Liver (tissue), 8 donors: ENCODE measurements at regions not wholly inside any gene's neighbourhood (a gene's known extent, or its start where the extent isn't known, plus 50 kb on each side); places are given as distances from the start of the nearest gene placed in this dataset.

Experiments used
- DNase-seq: peaks from one replicate; pipeline ENCODE4 v3.0.0-alpha.2; 2017; ENCODE audit warnings: low spot score
- H3K27ac ChIP-seq, 2 donors: one replicate each; pipeline ENCODE4 v1.7.0; 2013; ENCODE audit warnings: inconsistent platforms in 2 of 2, low read length in 2 of 2, control low read depth in 1 of 2, low read depth in 1 of 2, mild to moderate bottlenecking in 1 of 2
- H3K27me3 ChIP-seq, 4 donors: one replicate each; pipeline versions ENCODE4 v1.6.1 to v1.7.0; 2013; ENCODE audit warnings: low read length in 3 of 4, inconsistent platforms in 1 of 4, mild to moderate bottlenecking in 1 of 4, moderate library complexity in 1 of 4; ENCODE audit not compliant: control insufficient read depth in 4 of 4, insufficient read depth in 4 of 4
- H3K36me3 ChIP-seq, 4 donors: one replicate each; pipeline versions ENCODE4 v1.6.1 to v1.7.0; 2013; ENCODE audit warnings: low read length in 3 of 4, mild to moderate bottlenecking in 3 of 4, low read depth in 1 of 4, moderate library complexity in 1 of 4; ENCODE audit not compliant: control insufficient read depth in 4 of 4, insufficient read depth in 3 of 4
- H3K4me1 ChIP-seq, 4 donors: one replicate each; pipeline versions ENCODE4 v1.6.1 to v1.7.0; 2013; ENCODE audit warnings: low read length in 3 of 4, mild to moderate bottlenecking in 3 of 4, moderate library complexity in 1 of 4; ENCODE audit not compliant: control insufficient read depth in 4 of 4, insufficient read depth in 4 of 4
- H3K4me3 ChIP-seq, 3 donors: one replicate each; pipeline versions ENCODE4 v1.6.1 to v1.7.0; 2013; ENCODE audit warnings: low read length in 3 of 3, control low read depth in 1 of 3, low read depth in 1 of 3, mild to moderate bottlenecking in 1 of 3
- H3K9ac ChIP-seq, 2 donors: one replicate each; pipeline ENCODE4 v1.7.0; 2013; ENCODE audit warnings: low read length in 2 of 2, mild to moderate bottlenecking in 2 of 2, moderate library complexity in 2 of 2, control low read depth in 1 of 2, low read depth in 1 of 2
- H3K9me3 ChIP-seq, 4 donors: one replicate each; pipeline versions ENCODE4 v1.6.1 to v1.7.0; 2013; ENCODE audit warnings: low read length in 3 of 4; ENCODE audit not compliant: control insufficient read depth in 4 of 4
- EGR1 ChIP-seq, 2 donors: IDR thresholded peaks; 2 replicates each; pipeline ENCODE4 v1.6.1; 2016 to 2018; ENCODE audit warnings: antibody characterized with exemption in 2 of 2, low read depth in 2 of 2
- FOXA1 ChIP-seq: IDR thresholded peaks from 2 replicates; pipeline ENCODE4 v1.6.1; 2016; ENCODE audit warnings: antibody characterized with exemption
- FOXA2 ChIP-seq: IDR thresholded peaks from 2 replicates; pipeline ENCODE4 v1.6.1; 2016; ENCODE audit warnings: antibody characterized with exemption
- GABPA ChIP-seq, 2 donors: IDR thresholded peaks in 1 of 2; conservative IDR thresholded peaks in 1 of 2; 2 replicates each; pipeline ENCODE4 v1.6.1; 2016; ENCODE audit warnings: antibody characterized with exemption in 2 of 2, mild to moderate bottlenecking in 1 of 2, moderate library complexity in 1 of 2
- HNF4A ChIP-seq, 2 donors: conservative IDR thresholded peaks; 2 replicates each; pipeline ENCODE4 v1.6.1; 2016; ENCODE audit warnings: antibody characterized with exemption in 2 of 2, mild to moderate bottlenecking in 2 of 2
- HNF4G ChIP-seq: IDR thresholded peaks from 2 replicates; pipeline ENCODE4 v1.6.1; 2016; ENCODE audit warnings: antibody characterized with exemption
- JUND ChIP-seq, 2 donors: IDR thresholded peaks; 2 replicates each; pipeline ENCODE4 v1.6.1; 2016; ENCODE audit warnings: antibody characterized with exemption in 2 of 2
- MAX ChIP-seq: IDR thresholded peaks from 2 replicates; pipeline ENCODE4 v1.6.1; 2016; ENCODE audit warnings: antibody characterized with exemption
- NR2F2 ChIP-seq: IDR thresholded peaks from 2 replicates; pipeline ENCODE4 v1.6.1; 2016; ENCODE audit warnings: antibody characterized with exemption
- RAD21 ChIP-seq, 2 donors: IDR thresholded peaks; 2 replicates each; pipeline ENCODE4 v1.6.1; 2016; ENCODE audit warnings: antibody characterized with exemption in 2 of 2, mild to moderate bottlenecking in 2 of 2
- RXRA ChIP-seq, 2 donors: IDR thresholded peaks; 2 replicates each; pipeline ENCODE4 v1.6.1; 2017 to 2018; ENCODE audit warnings: antibody characterized with exemption in 2 of 2, mild to moderate bottlenecking in 1 of 2
- SP1 ChIP-seq: IDR thresholded peaks from 2 replicates; pipeline ENCODE4 v1.6.1; 2018; ENCODE audit warnings: antibody characterized with exemption, mild to moderate bottlenecking
- TAF1 ChIP-seq: conservative IDR thresholded peaks from 2 replicates; pipeline ENCODE4 v1.6.1; 2016; ENCODE audit warnings: antibody characterized with exemption, mild to moderate bottlenecking
- YY1 ChIP-seq: IDR thresholded peaks from 2 replicates; pipeline ENCODE4 v1.6.1; 2016; ENCODE audit warnings: antibody characterized with exemption, mild to moderate bottlenecking
- ZBTB33 ChIP-seq: IDR thresholded peaks from 2 replicates; pipeline ENCODE4 v1.6.1; 2016; ENCODE audit warnings: antibody characterized with exemption
- WGBS: extraction: QIAGEN DNeasy Blood & Tissue Kit; methylation state at CpG from one replicate; pipeline ENCODE4 v1.1.7; 2013; 5-methylcytosine and 5-hydroxymethylcytosine counted together
- TF ChIP-seq, protein P1 (sequence below): fragments of 150-350 bp; IDR thresholded peaks from 2 replicates; pipeline ENCODE4 v1.5.1; 2017; ENCODE audit warnings: improper control_type of control experiment, low read depth, low read length; ENCODE audit not compliant: missing input control
- TF ChIP-seq, protein P2 (sequence below): IDR thresholded peaks from 2 replicates; pipeline ENCODE4 v1.6.1; 2016; ENCODE audit warnings: antibody characterized with exemption
- TF ChIP-seq, protein P3 (sequence below): IDR thresholded peaks from 2 replicates; pipeline ENCODE4 v1.6.1; 2016; ENCODE audit warnings: antibody characterized with exemption, mild to moderate bottlenecking
- donor health status: healthy.
- donor health status: healthy.
- donor health status: healthy.
- donor health status: healthy.
- donor health status: healthy.

DNA sequence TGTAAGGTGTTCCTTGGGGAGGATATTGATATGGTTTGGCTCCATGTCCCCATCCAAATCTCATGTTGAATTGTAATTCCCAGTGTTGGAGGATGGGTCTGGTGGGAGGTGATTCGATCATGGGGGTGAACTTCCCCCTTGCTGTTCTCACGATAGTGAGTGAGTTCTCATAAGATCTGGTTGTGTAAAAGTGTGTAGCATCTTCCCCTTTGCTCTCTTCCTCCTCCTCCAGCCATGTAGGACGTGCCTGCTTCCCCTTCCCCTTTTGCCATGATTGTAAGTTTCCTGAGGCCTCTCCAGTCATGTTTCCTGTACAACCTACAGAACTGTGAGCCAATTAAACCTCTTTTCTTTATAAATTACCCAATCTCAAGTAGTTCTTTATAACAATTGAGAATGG, 458.7 kb downstream of the LPIN1 start:
- DNase-seq: no peak
- no peak overlapping the region for H3K27ac ChIP-seq
- H3K9ac ChIP-seq: no peak overlapping the region
- no peaks in the 10 kb centered on the region for H3K4me1 ChIP-seq
- WGBS: 67% methylated on average over 3 of the region's 3 CpGs
- H3K27me3 ChIP-seq: no peaks in the 10 kb centered on the region
- no peaks in the 10 kb centered on the region for H3K9me3 ChIP-seq
- TF ChIP-seq TAF1: no peak
- no peak for TF ChIP-seq FOXA1
- TF ChIP-seq MAX: no peak
- no peaks in the 10 kb centered on the region for H3K36me3 ChIP-seq
- H3K4me3 ChIP-seq: no peak overlapping the region

DNA sequence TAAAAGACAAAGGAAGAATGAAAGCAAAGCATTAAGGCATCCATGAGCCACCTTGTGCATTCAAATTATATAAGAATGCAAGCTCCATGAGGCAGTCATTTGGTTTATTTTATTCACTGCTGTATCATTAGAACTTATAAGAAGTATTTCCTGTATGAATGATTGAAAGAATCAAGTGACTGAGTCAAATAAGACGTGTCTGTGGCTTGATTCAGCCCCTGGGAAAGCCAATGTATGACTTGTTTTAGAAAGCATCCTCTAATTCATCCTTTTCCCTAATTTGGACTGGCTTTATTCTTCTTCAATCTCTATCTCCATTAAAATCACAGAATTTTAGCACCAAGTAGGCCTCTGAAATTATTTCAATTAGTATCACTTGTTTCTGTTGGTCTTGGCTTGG, 461.1 kb downstream of the LPIN1 start:
- no peak overlapping the region for H3K9ac ChIP-seq
- no peak for DNase-seq
- no peaks in the 10 kb centered on the region for H3K9me3 ChIP-seq
- no peaks in the 10 kb centered on the region for H3K4me1 ChIP-seq
- H3K27ac ChIP-seq: no peak overlapping the region
- no peaks in the 10 kb centered on the region for H3K36me3 ChIP-seq
- 45% methylated on average over 1 of the region's 1 CpG for WGBS
- TF ChIP-seq SP1: no peak
- TF ChIP-seq, protein P1, sequence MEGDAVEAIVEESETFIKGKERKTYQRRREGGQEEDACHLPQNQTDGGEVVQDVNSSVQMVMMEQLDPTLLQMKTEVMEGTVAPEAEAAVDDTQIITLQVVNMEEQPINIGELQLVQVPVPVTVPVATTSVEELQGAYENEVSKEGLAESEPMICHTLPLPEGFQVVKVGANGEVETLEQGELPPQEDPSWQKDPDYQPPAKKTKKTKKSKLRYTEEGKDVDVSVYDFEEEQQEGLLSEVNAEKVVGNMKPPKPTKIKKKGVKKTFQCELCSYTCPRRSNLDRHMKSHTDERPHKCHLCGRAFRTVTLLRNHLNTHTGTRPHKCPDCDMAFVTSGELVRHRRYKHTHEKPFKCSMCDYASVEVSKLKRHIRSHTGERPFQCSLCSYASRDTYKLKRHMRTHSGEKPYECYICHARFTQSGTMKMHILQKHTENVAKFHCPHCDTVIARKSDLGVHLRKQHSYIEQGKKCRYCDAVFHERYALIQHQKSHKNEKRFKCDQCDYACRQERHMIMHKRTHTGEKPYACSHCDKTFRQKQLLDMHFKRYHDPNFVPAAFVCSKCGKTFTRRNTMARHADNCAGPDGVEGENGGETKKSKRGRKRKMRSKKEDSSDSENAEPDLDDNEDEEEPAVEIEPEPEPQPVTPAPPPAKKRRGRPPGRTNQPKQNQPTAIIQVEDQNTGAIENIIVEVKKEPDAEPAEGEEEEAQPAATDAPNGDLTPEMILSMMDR: no peak
- TF ChIP-seq GABPA (IDR thresholded peaks at IDR 0.05 in 1 of 2, conservative IDR thresholded peaks at IDR 0.05 in 1 of 2): no peak
- TF ChIP-seq HNF4A (conservative IDR thresholded peaks at IDR 0.05): no peak
- TF ChIP-seq FOXA2: no peak
- TF ChIP-seq RAD21 (IDR thresholded peaks at IDR 0.05): no peak
- TF ChIP-seq NR2F2: no peak
- TF ChIP-seq RXRA (IDR thresholded peaks at IDR 0.05): no peak
- TF ChIP-seq HNF4G: no peak
- no peak for TF ChIP-seq MAX
- TF ChIP-seq, protein P2, sequence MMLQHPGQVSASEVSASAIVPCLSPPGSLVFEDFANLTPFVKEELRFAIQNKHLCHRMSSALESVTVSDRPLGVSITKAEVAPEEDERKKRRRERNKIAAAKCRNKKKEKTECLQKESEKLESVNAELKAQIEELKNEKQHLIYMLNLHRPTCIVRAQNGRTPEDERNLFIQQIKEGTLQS: no peak
- no peak for TF ChIP-seq ZBTB33
- TF ChIP-seq JUND (IDR thresholded peaks at IDR 0.05): no peak
- TF ChIP-seq, protein P3, sequence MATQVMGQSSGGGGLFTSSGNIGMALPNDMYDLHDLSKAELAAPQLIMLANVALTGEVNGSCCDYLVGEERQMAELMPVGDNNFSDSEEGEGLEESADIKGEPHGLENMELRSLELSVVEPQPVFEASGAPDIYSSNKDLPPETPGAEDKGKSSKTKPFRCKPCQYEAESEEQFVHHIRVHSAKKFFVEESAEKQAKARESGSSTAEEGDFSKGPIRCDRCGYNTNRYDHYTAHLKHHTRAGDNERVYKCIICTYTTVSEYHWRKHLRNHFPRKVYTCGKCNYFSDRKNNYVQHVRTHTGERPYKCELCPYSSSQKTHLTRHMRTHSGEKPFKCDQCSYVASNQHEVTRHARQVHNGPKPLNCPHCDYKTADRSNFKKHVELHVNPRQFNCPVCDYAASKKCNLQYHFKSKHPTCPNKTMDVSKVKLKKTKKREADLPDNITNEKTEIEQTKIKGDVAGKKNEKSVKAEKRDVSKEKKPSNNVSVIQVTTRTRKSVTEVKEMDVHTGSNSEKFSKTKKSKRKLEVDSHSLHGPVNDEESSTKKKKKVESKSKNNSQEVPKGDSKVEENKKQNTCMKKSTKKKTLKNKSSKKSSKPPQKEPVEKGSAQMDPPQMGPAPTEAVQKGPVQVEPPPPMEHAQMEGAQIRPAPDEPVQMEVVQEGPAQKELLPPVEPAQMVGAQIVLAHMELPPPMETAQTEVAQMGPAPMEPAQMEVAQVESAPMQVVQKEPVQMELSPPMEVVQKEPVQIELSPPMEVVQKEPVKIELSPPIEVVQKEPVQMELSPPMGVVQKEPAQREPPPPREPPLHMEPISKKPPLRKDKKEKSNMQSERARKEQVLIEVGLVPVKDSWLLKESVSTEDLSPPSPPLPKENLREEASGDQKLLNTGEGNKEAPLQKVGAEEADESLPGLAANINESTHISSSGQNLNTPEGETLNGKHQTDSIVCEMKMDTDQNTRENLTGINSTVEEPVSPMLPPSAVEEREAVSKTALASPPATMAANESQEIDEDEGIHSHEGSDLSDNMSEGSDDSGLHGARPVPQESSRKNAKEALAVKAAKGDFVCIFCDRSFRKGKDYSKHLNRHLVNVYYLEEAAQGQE: no peak
- TF ChIP-seq TAF1: no peak
- TF ChIP-seq EGR1 (IDR thresholded peaks at IDR 0.05; ENCODE audit: low read depth in 2 of 2): no peak
- no peak for TF ChIP-seq YY1
- no peak for TF ChIP-seq FOXA1
- H3K4me3 ChIP-seq: no peak overlapping the region
- H3K27me3 ChIP-seq: no peaks in the 10 kb centered on the region
